Neural progenitor cell (in vitro differentiated cells): ENCODE measurements at regions not wholly inside any gene's neighbourhood (a gene's known extent, or its start where the extent isn't known, plus 50 kb on each side); places are given as distances from the start of the nearest gene placed in this dataset.

Source experiments
- DNase-seq: peaks from one replicate; pipeline ENCODE4 v3.0.0-alpha.2; 2016; ENCODE audit warnings: low spot score
- H2AFZ ChIP-seq: fragments of 200-600 bp; sonication (generic); replicated peaks from 2 replicates; pipeline ENCODE4 v1.6.1; 2016; ENCODE audit warnings: antibody characterized with exemption
- H3F3A ChIP-seq: fragments of 200-600 bp; sonication (generic); 2 replicates; pipeline ENCODE4 v1.6.1; 2016; ENCODE audit warnings: antibody characterized with exemption, low read depth
- H3K27ac ChIP-seq: fragments of 200-600 bp; sonication (generic); 2 replicates; pipeline ENCODE4 v1.5.1; 2016; ENCODE audit warnings: mild to moderate bottlenecking
- H3K27me3 ChIP-seq: fragments of 200-600 bp; sonication (generic); 2 replicates; pipeline ENCODE4 v1.6.1; 2016; ENCODE audit warnings: mild to moderate bottlenecking, moderate library complexity
- H3K36me3 ChIP-seq: fragments of 200-600 bp; sonication (generic); 2 replicates; pipeline ENCODE4 v1.5.1; 2016
- H3K4me1 ChIP-seq: fragments of 200-600 bp; sonication (generic); 2 replicates; pipeline ENCODE4 v1.6.1; 2016; ENCODE audit warnings: mixed run types
- H3K4me2 ChIP-seq: fragments of 200-600 bp; sonication (generic); 2 replicates; pipeline ENCODE4 v1.6.1; 2016
- H3K4me3 ChIP-seq: fragments of 200-600 bp; sonication (generic); 2 replicates; pipeline ENCODE4 v1.5.1; 2016
- H3K79me2 ChIP-seq: fragments of 200-600 bp; sonication (generic); 2 replicates; pipeline ENCODE4 v1.6.1; 2016; ENCODE audit warnings: low read depth
- H3K9ac ChIP-seq: fragments of 200-600 bp; sonication (generic); 2 replicates; pipeline ENCODE4 v1.6.1; 2016
- H3K9me3 ChIP-seq: fragments of 200-600 bp; sonication (generic); 2 replicates; pipeline ENCODE4 v1.5.1; 2016; ENCODE audit warnings: low read depth
- H4K20me1 ChIP-seq: fragments of 200-600 bp; sonication (generic); 2 replicates; pipeline ENCODE4 v1.6.1; 2016; ENCODE audit warnings: low read depth
- H3K27ac Mint-ChIP-seq: 3 replicates; pipeline ENCODE4 v1.8.0; 2021; ENCODE audit warnings: mixed read lengths
- H3K27me3 Mint-ChIP-seq: 2 replicates; pipeline ENCODE4 v1.8.0; 2022; ENCODE audit warnings: low read depth, mild to moderate bottlenecking, inconsistent platforms, moderate library complexity, mixed read lengths; ENCODE audit not compliant: insufficient read depth
- H3K36me3 Mint-ChIP-seq: 3 replicates; pipeline ENCODE4 v1.8.0; 2021; ENCODE audit warnings: mixed read lengths
- H3K4me1 Mint-ChIP-seq: 3 replicates; pipeline ENCODE4 v1.8.0; 2021; ENCODE audit warnings: mixed read lengths
- H3K4me3 Mint-ChIP-seq: 3 replicates; pipeline ENCODE4 v1.8.0; 2021; ENCODE audit warnings: mild to moderate bottlenecking, moderate library complexity, mixed read lengths
- H3K9me3 Mint-ChIP-seq: 3 replicates; pipeline ENCODE4 v1.8.0; 2020; ENCODE audit warnings: mixed read lengths
- EZH2 ChIP-seq: fragments of 200-600 bp; sonication (generic); IDR thresholded peaks from 2 replicates; pipeline ENCODE4 v1.6.1; 2017; ENCODE audit warnings: antibody characterized with exemption, mild to moderate bottlenecking, moderate library complexity
- EZH2phosphoT487 ChIP-seq: fragments of 200-600 bp; sonication (generic); IDR thresholded peaks from 2 replicates; pipeline ENCODE4 v1.6.1; 2017; ENCODE audit warnings: antibody characterized with exemption
- TF ChIP-seq, protein P1 (sequence below): fragments of 200-600 bp; sonication (generic); IDR thresholded peaks from 2 replicates; pipeline ENCODE4 v1.5.1; 2017; ENCODE audit warnings: antibody characterized with exemption, mild to moderate bottlenecking

DNA sequence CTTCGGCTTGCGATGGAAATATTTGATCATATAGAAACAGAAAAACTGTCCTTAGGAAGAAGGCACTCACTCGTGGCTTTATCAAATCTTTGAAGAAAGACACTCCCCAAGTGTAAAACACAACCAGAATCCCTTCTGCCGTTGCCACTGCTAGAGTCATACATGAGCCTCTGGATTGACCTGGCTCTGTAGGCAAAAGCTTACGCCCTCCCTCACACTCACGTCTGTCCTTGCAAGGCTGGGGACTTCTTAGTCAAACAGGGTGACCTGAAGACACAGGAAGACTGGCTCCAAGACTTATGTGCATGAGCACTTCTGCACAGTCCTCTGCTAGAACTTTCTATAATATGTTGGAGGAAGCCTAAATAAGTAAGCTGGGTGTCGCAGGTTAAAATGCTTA is 135.4 kb upstream of the MDFIC start:
- H3K4me3 Mint-ChIP-seq, result no peak overlapping the region
- no peaks in the 10 kb centered on the region for H3F3A ChIP-seq
- peaks cover 3% of the 10 kb centered on the region for H3K9me3 Mint-ChIP-seq
- no peak for DNase-seq
- no peak overlapping the region for H2AFZ ChIP-seq
- no peak overlapping the region for H3K27ac Mint-ChIP-seq
- H3K9me3 ChIP-seq, result no peaks in the 10 kb centered on the region
- H3K9ac ChIP-seq, result no peak overlapping the region
- H3K79me2 ChIP-seq, result no peaks in the 10 kb centered on the region
- H3K4me3 ChIP-seq, result no peak overlapping the region
- no peaks in the 10 kb centered on the region for H3K4me1 ChIP-seq
- no peaks in the 10 kb centered on the region for H3K36me3 ChIP-seq
- peaks cover 5% of the 10 kb centered on the region for H3K27me3 Mint-ChIP-seq
- no peaks in the 10 kb centered on the region for H4K20me1 ChIP-seq
- no peak overlapping the region for H3K27ac ChIP-seq
- no peak overlapping the region for H3K4me2 ChIP-seq
- no peaks in the 10 kb centered on the region for H3K36me3 Mint-ChIP-seq
- no peak for TF ChIP-seq EZH2phosphoT487
- TF ChIP-seq, protein P1, sequence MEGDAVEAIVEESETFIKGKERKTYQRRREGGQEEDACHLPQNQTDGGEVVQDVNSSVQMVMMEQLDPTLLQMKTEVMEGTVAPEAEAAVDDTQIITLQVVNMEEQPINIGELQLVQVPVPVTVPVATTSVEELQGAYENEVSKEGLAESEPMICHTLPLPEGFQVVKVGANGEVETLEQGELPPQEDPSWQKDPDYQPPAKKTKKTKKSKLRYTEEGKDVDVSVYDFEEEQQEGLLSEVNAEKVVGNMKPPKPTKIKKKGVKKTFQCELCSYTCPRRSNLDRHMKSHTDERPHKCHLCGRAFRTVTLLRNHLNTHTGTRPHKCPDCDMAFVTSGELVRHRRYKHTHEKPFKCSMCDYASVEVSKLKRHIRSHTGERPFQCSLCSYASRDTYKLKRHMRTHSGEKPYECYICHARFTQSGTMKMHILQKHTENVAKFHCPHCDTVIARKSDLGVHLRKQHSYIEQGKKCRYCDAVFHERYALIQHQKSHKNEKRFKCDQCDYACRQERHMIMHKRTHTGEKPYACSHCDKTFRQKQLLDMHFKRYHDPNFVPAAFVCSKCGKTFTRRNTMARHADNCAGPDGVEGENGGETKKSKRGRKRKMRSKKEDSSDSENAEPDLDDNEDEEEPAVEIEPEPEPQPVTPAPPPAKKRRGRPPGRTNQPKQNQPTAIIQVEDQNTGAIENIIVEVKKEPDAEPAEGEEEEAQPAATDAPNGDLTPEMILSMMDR, result no peak
- no peak for TF ChIP-seq EZH2
- no peaks in the 10 kb centered on the region for H3K4me1 Mint-ChIP-seq
- no peaks in the 10 kb centered on the region for H3K27me3 ChIP-seq

DNA sequence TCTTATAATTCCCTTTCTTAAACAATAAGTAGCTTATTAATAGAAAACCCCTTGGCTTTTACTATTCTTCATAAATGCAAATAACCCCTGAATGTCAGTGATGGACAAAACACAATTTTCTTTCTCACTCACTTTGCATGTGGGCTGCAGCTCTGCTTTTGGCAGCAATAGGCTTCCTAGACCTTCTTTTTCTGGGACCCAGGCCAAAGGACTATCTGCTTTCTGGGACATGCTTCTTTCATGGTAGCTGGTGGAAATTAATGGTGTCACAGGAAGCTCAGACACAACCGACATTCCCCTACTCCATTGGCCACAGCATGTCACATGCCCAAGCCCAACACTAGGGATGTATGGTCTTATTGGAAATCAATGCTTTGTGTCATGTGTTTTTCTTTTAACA is 134.3 kb upstream of the MDFIC start:
- H3K9ac ChIP-seq, result no peak overlapping the region
- H4K20me1 ChIP-seq, result no peaks in the 10 kb centered on the region
- no peaks in the 10 kb centered on the region for H3K4me1 ChIP-seq
- Mint-ChIP-seq H3K9me3 (peaks cover 3% of the 10 kb centered on the region), H3K36me3 (no peaks in the 10 kb centered on the region), H3K4me1 (no peaks in the 10 kb centered on the region), H3K27ac (no peak overlapping the region), H3K4me3 (no peak overlapping the region), H3K27me3 (peaks cover 5% of the 10 kb centered on the region)
- H3F3A ChIP-seq, result no peaks in the 10 kb centered on the region
- no peaks in the 10 kb centered on the region for H3K9me3 ChIP-seq
- H3K79me2 ChIP-seq, result no peaks in the 10 kb centered on the region
- TF ChIP-seq, protein P1, result no peak
- no peak for TF ChIP-seq EZH2
- no peak for TF ChIP-seq EZH2phosphoT487
- no peaks in the 10 kb centered on the region for H3K36me3 ChIP-seq
- H2AFZ ChIP-seq, result no peak overlapping the region
- no peak overlapping the region for H3K27ac ChIP-seq
- H3K4me2 ChIP-seq, result no peak overlapping the region
- no peaks in the 10 kb centered on the region for H3K27me3 ChIP-seq
- no peak overlapping the region for H3K4me3 ChIP-seq
- DNase-seq, result no peak

DNA sequence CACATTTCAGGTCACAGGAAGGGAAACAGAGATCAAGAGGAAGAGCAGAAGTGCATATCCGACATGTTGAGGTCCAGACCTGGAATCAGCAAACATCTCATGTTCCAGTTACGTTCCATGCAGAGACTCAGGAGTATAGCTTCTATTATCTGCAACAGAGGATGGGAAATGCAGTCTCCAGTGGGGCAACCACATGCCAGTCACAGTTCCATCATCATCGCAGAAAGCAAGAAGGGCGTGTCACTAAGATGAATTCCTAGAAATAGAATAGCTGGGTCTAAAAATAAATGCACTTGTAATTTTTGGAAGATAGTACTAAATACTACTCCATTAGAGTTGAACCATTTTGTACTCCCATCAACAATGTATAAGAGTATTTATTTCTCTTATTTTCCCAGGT is 133.2 kb upstream of the MDFIC start:
- Mint-ChIP-seq H3K27ac (no peak overlapping the region), H3K36me3 (no peaks in the 10 kb centered on the region), H3K4me3 (no peak overlapping the region), H3K4me1 (no peaks in the 10 kb centered on the region), H3K27me3 (peaks cover 9% of the 10 kb centered on the region), H3K9me3 (peaks cover 3% of the 10 kb centered on the region)
- no peaks in the 10 kb centered on the region for H3K36me3 ChIP-seq
- H3K4me3 ChIP-seq, result no peak overlapping the region
- no peaks in the 10 kb centered on the region for H4K20me1 ChIP-seq
- H3K4me2 ChIP-seq, result no peak overlapping the region
- H3K27ac ChIP-seq, result no peak overlapping the region
- no peak for TF ChIP-seq EZH2
- TF ChIP-seq, protein P1, result no peak
- no peak for TF ChIP-seq EZH2phosphoT487
- no peaks in the 10 kb centered on the region for H3K27me3 ChIP-seq
- no peaks in the 10 kb centered on the region for H3K9me3 ChIP-seq
- H2AFZ ChIP-seq, result no peak overlapping the region
- H3F3A ChIP-seq, result no peaks in the 10 kb centered on the region
- DNase-seq, result no peak
- H3K9ac ChIP-seq, result no peak overlapping the region
- H3K4me1 ChIP-seq, result no peaks in the 10 kb centered on the region
- H3K79me2 ChIP-seq, result no peaks in the 10 kb centered on the region

- Mint-ChIP-seq H3K27ac (no peak overlapping the region), H3K27me3 (peaks cover 9% of the 10 kb centered on the region), H3K36me3 (no peaks in the 10 kb centered on the region), H3K9me3 (peaks cover 3% of the 10 kb centered on the region), H3K4me3 (no peak overlapping the region), H3K4me1 (no peaks in the 10 kb centered on the region)
- H2AFZ ChIP-seq, result no peak overlapping the region
- no peak overlapping the region for H3K9ac ChIP-seq
- H3K9me3 ChIP-seq, result no peaks in the 10 kb centered on the region
- H4K20me1 ChIP-seq, result no peaks in the 10 kb centered on the region
- H3K79me2 ChIP-seq, result no peaks in the 10 kb centered on the region
- no peaks in the 10 kb centered on the region for H3K27me3 ChIP-seq
- H3K36me3 ChIP-seq, result no peaks in the 10 kb centered on the region
- no peak overlapping the region for H3K27ac ChIP-seq
- no peak overlapping the region for H3K4me3 ChIP-seq
- no peak overlapping the region for H3K4me2 ChIP-seq
- TF ChIP-seq, protein P1, result no peak
- no peak for TF ChIP-seq EZH2
- no peak for TF ChIP-seq EZH2phosphoT487
- no peaks in the 10 kb centered on the region for H3F3A ChIP-seq
- DNase-seq, result no peak
- H3K4me1 ChIP-seq, result no peaks in the 10 kb centered on the region
These were observed 132.7 kb upstream of the MDFIC start for GRCh38 chr7:114789161-114789560.
